GM18520 (cell line): ENCODE measurements at regions not wholly inside any gene's neighbourhood (a gene's known extent, or its start where the extent isn't known, plus 50 kb on each side); places are given as distances from the start of the nearest gene placed in this dataset.
A peak's percentile ranks its signal among the peaks of the same experiment; 100 is the strongest.
"Not testable (repeated sequence)": the region's sequence is repeated elsewhere in the genome, so short reads cannot be mapped to it uniquely, and the experiment has no call there.

Experiments
- ATAC-seq: cut with Tn5 transposase; IDR thresholded peaks from one replicate; pipeline ENCODE4 v1.9.1; 2021; ENCODE audit not compliant: unreplicated experiment

DNA sequence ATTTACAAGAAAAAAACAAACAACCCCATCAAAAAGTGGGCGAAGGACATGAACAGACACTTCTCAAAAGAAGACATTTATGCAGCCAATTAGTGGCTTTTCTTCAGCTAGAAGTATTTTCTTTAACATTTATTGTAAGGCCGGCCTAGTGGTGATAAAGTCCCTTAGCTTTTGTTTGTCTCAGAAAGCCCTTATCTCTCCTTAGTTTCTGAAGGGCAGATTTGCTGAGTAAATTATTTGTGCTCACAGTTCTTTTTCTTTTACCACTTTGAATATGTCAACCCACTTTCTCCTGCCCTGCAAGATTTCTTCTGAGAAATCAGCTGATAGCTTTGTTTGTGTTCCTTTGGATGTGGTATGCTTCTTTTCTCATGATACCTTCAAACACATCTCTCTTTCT lies 344.0 kb upstream of the SYNCRIP start:
- ATAC-seq = no peak

DNA sequence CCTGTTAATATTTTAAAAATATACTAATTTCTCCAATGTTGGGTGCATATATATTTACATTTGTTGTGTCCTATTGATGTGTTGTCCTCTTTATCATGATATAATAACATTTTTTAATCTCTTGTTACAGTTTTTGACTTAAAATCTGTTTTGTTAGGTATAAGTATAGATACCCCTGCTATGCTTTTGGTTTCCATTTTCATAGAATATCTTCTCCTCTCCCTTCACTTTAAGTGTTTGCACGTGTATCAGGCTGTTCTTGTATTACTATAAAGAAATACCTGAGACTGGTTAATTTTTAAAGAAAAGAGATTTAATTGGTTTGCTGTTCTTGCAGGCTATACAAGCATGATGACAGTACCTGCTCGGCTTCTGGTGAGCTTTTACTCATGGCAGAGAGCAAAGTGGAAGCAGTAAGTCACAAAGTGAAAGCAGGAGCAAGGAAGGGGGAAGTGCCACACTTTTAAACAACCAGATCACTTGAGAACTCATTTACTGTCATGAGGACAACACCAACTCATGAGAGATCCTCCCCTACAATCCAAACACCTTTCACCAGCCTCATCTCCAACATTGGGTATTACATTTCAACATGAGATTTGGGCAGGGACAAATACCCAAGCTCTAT lies 340.5 kb upstream of the SYNCRIP start:
- peak; percentile 85 for ATAC-seq

GRCh38 chr6:85977661-85978060 lies 335.0 kb upstream of the SYNCRIP start:
- ATAC-seq = no peak

DNA sequence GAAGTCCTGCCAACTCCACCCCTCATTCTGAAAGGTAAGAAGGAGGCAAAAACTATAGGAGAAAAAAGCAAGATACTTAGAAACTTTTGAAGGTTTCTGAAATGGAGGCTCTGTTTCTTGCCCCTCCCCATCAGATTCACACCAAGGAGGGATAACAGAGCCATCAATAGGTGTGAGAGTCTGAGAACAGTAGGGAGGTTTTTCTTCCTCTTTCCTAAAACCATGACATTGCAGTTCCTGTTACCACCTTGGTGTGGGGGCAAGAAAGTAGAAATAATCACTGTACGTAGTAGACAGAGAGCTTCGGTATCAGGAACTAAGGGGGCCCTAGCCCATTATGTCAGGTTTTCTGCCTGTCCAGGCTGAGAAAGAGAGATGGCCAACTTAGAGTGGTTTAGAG lies 333.3 kb upstream of the SYNCRIP start:
- ATAC-seq = peak; percentile 85

DNA sequence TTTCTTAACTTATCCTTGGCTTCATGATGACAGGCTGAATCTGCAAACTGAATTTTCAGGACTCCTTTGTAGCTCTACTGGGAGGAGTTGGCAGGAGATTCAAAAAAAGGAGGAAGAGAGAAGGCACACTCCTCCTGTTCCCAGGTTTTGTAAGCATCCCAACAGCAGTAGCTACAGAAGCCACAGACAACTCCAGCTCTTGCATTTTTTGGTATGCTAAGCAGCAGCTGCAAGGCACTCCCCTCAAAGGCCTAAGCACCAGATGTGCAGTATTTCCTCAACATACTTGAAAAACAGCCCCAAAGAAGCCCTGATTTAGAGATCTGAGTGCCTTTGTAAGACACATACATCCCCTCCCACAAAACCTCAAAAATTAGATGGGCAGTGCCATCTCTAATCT lies 328.6 kb upstream of the SYNCRIP start:
- no peak for ATAC-seq

- no peak for ATAC-seq
Measured at GRCh38 chr6:85966828-85967227, 324.1 kb upstream of the SYNCRIP start.

- ATAC-seq = no peak
Measured at GRCh38 chr6:85961746-85962145, 319.1 kb upstream of the SYNCRIP start.

DNA sequence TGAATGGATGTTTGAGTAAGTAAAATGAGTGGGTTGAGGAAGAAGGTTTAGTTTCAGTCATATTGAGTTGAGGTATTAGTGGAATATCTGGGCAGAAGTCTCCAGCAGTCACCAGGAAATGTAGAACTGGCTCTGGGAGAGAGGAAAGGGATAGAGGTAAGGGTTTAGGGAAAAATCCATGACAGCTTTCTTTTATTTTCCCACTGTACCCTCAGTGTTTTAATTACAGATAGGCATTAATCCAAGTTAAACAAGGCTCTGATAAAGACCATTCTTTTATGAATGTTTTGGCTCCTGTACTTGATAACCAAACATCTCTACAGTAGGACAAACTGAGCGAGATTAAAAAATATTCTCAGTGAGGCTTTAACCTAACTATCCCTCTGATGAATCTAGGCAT lies 318.4 kb upstream of the SYNCRIP start:
- ATAC-seq = no peak

DNA sequence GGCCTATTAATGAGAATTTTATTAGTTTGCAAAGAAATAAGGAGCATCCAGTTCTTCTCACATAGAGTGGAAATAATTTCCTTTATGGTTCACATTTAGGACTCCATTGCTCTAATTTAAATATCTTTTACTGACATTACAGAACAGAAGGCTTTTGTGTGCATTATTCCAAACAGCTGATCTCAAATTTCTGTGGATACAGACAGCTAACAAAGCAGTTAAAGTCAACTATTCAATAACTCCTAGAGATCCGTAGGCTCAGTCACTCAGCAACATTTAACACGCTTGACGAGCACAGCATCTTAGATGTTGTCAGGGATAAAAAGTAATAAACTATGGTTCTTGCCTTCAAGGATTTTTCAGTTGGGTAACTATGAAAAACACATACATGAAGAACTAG lies 305.8 kb upstream of the SYNCRIP start:
- ATAC-seq = no peak

- ATAC-seq = no peak
Measured at GRCh38 chr6:85945459-85946185, 302.9 kb upstream of the SYNCRIP start.

GRCh38 chr6:85944776-85945175 lies 302.1 kb upstream of the SYNCRIP start:
- ATAC-seq = no peak

- ATAC-seq = no peak
Measured at GRCh38 chr6:85942844-85943243, 300.2 kb upstream of the SYNCRIP start.

DNA sequence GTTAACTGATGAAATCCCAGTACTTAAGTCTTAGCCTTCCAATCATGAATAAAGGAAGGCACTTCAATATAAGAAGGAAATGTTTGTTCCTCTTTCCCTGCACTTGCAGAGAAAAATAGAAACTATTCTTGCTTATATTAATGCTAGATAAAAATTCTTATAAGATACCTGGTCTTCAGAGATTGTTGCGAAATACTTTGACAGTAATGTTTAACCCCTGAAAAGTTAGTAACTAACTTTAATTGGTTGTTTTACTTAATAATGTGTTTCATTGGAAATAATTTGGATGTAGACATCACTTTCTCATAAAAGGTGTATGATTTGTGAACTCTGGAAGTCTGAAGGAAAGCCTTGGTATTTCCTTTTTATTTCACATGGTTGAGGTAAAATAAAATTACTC lies 294.2 kb upstream of the SYNCRIP start:
- ATAC-seq = no peak

DNA sequence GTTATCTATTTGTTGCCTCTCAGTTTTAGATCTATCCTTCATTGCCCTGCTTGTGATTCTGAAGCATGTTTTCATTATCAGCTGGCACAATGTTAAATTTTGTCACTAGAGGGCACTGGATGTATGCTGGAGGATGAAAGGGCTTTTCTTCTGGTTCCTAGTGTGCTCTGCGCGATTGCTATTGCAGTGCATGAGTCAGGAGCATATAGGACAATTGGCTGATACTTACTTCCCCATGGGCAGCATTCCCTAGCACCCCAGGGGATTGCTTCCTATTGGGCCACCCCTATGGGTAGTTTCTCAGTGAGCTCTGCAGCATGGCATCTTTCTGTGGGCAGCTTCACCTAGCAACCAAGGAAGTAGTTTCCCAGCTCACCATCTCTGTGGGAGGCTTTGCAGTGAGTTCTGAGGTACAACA lies 280.3 kb upstream of the SYNCRIP start:
- peak; percentile 87 for ATAC-seq

- no peak for ATAC-seq
Measured at GRCh38 chr6:85920782-85921181, 278.1 kb upstream of the SYNCRIP start.

DNA sequence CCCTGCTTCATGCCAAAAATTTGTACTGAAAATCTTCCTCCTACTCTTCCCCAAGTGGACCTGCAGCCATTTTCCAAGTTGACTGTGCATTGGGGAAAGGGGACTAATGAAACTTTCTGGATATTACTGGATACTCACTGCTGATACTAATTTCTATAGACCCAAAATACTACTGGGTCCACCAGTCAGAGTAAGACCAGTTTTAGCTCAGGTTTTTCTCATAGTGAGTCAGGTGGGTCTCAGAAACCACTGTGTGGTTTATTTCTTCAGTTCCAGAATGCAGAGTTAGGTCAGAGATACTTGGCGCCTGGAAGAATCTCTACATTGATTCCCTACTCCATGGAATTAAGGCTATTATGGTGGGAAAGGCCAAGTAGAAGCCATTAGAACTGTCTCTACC lies 274.8 kb upstream of the SYNCRIP start:
- ATAC-seq = no peak

GRCh38 chr6:85913001-85913400 lies 270.3 kb upstream of the SYNCRIP start:
- no peak for ATAC-seq

DNA sequence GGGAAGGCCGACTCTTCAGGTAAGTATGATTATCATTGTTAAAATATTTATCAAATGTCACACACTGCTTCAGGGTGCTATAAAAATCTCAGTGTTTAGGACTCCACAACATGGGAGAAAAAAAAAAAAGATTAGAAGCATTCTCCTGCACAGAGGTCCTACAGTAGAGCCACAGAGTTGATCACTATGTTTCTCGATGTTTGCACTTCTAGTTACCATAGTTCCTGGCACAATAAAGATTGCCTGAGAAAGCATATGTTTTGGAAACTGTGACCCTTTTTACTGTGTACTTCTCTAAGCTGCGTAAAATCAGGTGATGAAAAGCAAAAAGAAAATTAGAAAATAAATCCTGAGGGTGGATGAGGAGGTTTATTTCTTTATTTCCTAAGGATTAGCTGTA lies 269.9 kb upstream of the SYNCRIP start:
- ATAC-seq = no peak

- no peak for ATAC-seq
Measured at GRCh38 chr6:85911067-85911466, 268.4 kb upstream of the SYNCRIP start.

DNA sequence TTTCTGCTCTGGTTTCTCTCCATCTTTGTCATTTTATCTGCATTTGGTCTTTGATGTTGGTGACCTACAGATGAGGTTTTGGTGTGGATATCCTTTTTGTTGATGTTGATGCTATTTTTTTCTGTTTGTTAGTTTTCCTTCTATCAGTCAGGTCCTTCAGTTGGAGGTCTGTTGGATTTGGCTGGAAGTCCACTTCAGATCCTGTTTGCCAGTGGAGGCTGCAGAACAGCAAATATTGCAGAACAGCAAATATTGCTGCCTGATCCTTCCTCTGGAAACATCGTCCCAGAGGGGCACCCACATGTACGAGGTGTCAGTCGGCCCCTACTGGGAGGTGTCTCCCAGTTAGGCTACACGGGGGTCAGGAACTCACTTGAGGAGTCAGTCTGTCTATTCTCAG lies 265.4 kb upstream of the SYNCRIP start:
- not testable (repeated sequence) for ATAC-seq

- ATAC-seq = no peak
Measured at GRCh38 chr6:85892346-85892745, 249.7 kb upstream of the SYNCRIP start.

GRCh38 chr6:85887461-85887860 lies 244.8 kb upstream of the SYNCRIP start:
- no peak for ATAC-seq

GRCh38 chr6:85868685-85869084 lies 226.0 kb upstream of the SYNCRIP start:
- ATAC-seq = no peak
